ENCODE measurements at regions not wholly inside any gene's neighbourhood (a gene's known extent, or its start where the extent isn't known, plus 50 kb on each side); places are given as distances from the start of the nearest gene placed in this dataset.

GRCh38 chr2:16717477-16717876, 51.8 kb upstream of the CYRIA start:
- no peak for DNase-seq

DNA sequence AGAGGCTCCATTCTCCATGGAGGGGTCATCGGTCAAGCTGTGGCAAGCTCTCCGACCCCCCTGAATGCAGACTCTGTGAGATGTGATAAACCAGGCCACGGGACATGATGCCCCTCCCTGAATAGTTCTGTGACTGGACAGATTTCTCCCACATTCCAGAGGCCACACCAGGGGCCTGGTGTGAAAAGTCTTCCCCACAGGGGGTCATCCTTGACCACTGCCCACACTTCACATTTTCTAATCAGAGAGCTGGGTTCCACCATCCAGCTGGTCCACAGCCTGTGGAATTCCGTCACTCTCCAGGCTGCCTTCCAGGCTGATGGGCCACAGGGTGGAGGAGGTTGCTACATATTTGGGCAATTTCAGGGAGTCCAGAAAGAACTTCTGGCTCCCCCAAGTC, 51.3 kb upstream of the CYRIA start:
- no peak for DNase-seq

DNA sequence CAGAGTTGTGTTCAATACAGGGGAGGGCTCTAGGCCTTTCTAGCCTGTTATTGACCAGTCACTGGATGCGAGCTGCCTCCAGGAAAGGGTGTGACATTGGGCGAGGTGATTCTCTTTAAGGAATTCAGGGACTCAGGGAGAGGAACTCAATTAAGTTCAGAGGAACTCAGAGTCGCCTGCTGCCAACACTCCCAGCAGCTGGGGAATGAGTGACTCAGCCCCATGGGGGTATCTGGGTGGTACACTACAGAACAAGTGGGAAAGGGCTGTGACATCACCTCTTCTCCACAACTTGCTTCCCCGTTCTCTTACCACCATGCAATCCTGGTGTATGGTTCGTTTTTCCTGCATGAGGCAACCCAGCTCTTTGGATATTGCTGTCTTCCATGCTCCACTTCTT, 50.4 kb upstream of the CYRIA start:
- no peak for DNase-seq
